ENCODE measurements at regions not wholly inside any gene's neighbourhood (a gene's known extent, or its start where the extent isn't known, plus 50 kb on each side); places are given as distances from the start of the nearest gene placed in this dataset.

DNA sequence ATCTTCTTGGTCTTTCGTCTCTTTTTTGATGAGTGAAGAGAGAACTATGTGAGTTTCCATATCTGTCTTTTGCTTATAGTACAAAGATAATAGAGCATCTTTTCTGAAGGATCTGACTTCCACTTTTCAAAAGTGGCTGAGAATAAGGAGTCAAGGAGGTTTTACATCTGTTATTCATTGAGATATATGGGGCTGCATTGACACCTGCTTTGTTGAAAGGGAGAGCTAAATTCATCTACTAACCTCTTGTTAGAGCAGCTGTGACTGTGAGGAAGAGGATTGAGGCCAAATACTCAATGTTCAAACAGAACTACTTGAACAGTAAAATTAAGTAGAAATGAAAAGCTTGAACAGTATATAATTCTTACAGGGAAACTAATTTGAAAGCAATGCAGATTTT, 130.2 kb upstream of the ATP2B1 start:
- no peaks in the 10 kb centered on the region for H3K36me3 ChIP-seq
- WGBS, 2 donors = 75 to 81% methylated on average over 1 of the region's 1 CpG
- H3K9me3 ChIP-seq = no peaks in the 10 kb centered on the region
- no peaks in the 10 kb centered on the region for H3K27me3 ChIP-seq
- H3K4me3 ChIP-seq = no peak overlapping the region
- intact Hi-C loops (cut with DNase I) = no loop called here
- DNase-seq = no peak
- no peaks in the 10 kb centered on the region for H3K4me1 ChIP-seq
- no peak overlapping the region for H3K27ac ChIP-seq
- TF ChIP-seq, protein P1, sequence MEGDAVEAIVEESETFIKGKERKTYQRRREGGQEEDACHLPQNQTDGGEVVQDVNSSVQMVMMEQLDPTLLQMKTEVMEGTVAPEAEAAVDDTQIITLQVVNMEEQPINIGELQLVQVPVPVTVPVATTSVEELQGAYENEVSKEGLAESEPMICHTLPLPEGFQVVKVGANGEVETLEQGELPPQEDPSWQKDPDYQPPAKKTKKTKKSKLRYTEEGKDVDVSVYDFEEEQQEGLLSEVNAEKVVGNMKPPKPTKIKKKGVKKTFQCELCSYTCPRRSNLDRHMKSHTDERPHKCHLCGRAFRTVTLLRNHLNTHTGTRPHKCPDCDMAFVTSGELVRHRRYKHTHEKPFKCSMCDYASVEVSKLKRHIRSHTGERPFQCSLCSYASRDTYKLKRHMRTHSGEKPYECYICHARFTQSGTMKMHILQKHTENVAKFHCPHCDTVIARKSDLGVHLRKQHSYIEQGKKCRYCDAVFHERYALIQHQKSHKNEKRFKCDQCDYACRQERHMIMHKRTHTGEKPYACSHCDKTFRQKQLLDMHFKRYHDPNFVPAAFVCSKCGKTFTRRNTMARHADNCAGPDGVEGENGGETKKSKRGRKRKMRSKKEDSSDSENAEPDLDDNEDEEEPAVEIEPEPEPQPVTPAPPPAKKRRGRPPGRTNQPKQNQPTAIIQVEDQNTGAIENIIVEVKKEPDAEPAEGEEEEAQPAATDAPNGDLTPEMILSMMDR (IDR thresholded peaks at IDR 0.05) = no peak
- no peak for TF ChIP-seq POLR2A (IDR thresholded peaks at IDR 0.05)

DNA sequence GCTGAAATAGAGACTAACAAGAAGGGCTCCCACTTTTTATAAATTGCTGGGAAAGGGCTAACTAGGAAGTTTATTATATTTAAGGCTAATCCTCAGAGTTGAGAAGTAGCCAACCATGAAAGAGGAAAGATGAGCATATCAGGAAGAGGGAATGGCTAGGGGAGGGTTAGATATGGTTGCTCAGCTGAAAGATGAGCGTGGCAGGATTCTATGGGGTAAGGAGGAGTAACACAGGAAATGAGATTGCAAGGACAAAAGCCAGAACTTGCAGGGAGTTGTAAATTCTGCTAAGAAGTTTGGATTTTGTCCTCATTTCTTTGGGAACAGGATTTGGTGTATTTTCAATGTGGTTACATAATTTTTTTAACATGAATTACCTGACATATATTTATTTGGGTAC, 127.4 kb upstream of the ATP2B1 start:
- H3K36me3 ChIP-seq = no peaks in the 10 kb centered on the region
- no peaks in the 10 kb centered on the region for H3K4me1 ChIP-seq
- no peaks in the 10 kb centered on the region for H3K9me3 ChIP-seq
- intact Hi-C loops (cut with DNase I) = no loop called here
- TF ChIP-seq, protein P1 (IDR thresholded peaks at IDR 0.05) = no peak
- DNase-seq = no peak
- H3K27me3 ChIP-seq = no peaks in the 10 kb centered on the region
- WGBS, 2 donors = 72 to 80% methylated on average over 1 of the region's 1 CpG
- H3K27ac ChIP-seq = no peak overlapping the region
- H3K4me3 ChIP-seq = no peak overlapping the region

DNA sequence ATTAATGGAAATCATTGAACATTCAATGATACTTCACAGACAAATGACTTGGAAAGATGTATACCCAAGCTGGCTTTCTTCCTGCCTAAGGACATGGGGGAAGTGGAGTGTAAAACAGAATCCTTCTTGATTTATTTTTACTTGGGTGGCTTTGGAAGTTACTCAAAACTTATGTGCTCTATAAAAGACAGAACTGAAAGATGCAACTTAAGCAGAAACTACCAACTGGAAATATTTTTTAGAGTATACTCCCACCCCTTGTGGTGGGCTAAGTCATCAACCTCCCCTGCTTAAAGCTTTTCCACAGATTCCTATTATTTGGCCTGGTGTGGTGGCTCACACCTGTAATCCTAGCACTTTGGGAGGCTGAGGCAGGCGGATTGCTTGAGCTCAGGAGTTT, 126.0 kb upstream of the ATP2B1 start:
- no peak for DNase-seq
- Histone ChIP-seq H3K27ac (no peak overlapping the region), H3K4me3 (no peak overlapping the region), H3K27me3 (no peaks in the 10 kb centered on the region), H3K9me3 (no peaks in the 10 kb centered on the region), H3K36me3 (no peaks in the 10 kb centered on the region), H3K4me1 (no peaks in the 10 kb centered on the region)
- 100% methylated on average over 1 of the region's 1 CpG for WGBS, 2 donors
- TF ChIP-seq, protein P1 (IDR thresholded peaks at IDR 0.05) = no peak
- intact Hi-C loops (cut with DNase I) = no loop called here

DNA sequence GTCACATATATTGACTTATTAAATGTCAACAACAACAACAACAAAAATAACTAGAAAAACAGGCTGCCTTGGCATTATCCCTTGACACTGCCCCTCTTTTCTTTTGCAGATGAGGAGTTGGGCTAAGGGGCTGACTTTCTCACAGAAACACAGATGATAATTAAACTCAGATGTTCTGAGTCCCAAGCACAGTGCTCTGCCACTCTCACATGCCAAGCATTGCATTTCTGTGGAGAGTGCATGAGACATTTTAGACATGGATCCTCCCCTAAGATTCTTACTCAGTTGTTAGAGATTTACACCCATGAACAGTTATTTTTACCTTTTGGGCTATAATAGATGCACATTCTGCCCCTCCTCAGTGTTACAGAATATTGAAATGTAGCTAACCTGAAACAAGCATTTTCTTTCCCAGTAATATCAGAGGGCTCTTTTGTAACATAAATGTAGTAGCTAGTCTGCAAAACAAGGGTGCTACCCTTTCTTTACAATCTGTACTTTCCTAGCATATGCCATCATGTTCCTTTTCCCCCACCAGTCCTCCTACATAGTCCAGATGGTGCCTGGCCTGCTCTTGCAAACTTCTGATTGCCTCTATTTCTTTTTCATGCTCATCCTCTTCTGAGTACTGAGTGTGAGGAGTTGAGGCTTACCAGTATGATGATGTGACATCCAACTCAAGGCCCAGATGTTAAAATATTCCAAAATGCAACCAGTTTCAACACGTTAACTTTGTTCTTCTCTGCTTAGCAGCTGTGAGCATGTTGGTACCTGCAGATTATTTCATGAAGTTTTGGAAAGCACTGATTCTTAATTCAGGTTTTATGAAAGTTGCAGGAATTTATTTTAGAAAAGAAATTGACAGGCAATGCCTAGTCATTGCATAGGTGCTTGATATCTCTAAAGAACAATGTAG, 125.0 kb upstream of the ATP2B1 start:
- no peaks in the 10 kb centered on the region for H3K27me3 ChIP-seq
- H3K9me3 ChIP-seq = no peaks in the 10 kb centered on the region
- DNase-seq = no peak
- H3K4me1 ChIP-seq = no peaks in the 10 kb centered on the region
- no peak overlapping the region for H3K4me3 ChIP-seq
- H3K36me3 ChIP-seq = no peaks in the 10 kb centered on the region
- 39 to 75% methylated on average over 1 of the region's 1 CpG for WGBS, 2 donors
- no peak overlapping the region for H3K27ac ChIP-seq
- TF ChIP-seq POLR2A (IDR thresholded peaks at IDR 0.05) = no peak
- TF ChIP-seq, protein P1 (IDR thresholded peaks at IDR 0.05) = no peak
- intact Hi-C loops (cut with DNase I) = no loop called here

DNA sequence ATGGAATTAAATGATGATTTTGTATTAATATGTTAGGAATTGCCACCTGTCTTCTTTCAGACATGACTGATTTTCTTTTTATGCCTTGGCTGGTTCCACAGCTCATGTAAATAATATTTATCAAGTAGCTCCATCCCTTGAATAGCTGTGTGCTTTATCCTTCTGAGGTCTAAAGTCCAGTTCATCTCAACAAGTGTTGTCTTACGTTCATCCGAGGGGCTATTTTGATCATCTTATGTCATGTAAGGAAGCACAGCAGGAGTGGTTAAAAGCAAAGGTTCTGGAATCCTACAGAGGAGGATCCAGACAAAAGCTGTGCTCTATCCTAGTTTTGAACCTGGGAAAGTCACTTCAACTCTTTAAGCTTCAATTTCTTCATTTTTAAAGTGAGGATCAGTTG, 123.7 kb upstream of the ATP2B1 start:
- Histone ChIP-seq H3K36me3 (no peaks in the 10 kb centered on the region), H3K4me3 (no peak overlapping the region), H3K27me3 (no peaks in the 10 kb centered on the region), H3K4me1 (no peaks in the 10 kb centered on the region), H3K27ac (no peak overlapping the region), H3K9me3 (no peaks in the 10 kb centered on the region)
- TF ChIP-seq, protein P1 (IDR thresholded peaks at IDR 0.05) = no peak
- no peak for TF ChIP-seq POLR2A (IDR thresholded peaks at IDR 0.05)
- no peak for DNase-seq
- intact Hi-C loops (cut with DNase I) = no loop called here
- 82 to 88% methylated on average over 2 of the region's 2 CpGs for WGBS, 2 donors
